Activated CD4-positive, alpha-beta T cell treated with anti-CD3 and anti-CD28 coated beads, Interleukin-2, amount 10 ng/mL, durations not matched to agents 24 days and 14 days (primary cell): ENCODE measurements at regions not wholly inside any gene's neighbourhood (a gene's known extent, or its start where the extent isn't known, plus 50 kb on each side); places are given as distances from the start of the nearest gene placed in this dataset.
"Not testable (repeated sequence)": the region's sequence is repeated elsewhere in the genome, so short reads cannot be mapped to it uniquely, and the experiment has no call there.

Experiments used
- DNase-seq: peaks from one replicate; pipeline ENCODE4 v3.0.0; 2022
- H3K27ac Mint-ChIP-seq: one replicate; pipeline ENCODE4 v1.8.0; 2022; ENCODE audit warnings: mild to moderate bottlenecking, mixed read lengths
- H3K27me3 Mint-ChIP-seq: one replicate; pipeline ENCODE4 v1.8.0; 2022; ENCODE audit warnings: mixed read lengths
- H3K36me3 Mint-ChIP-seq: one replicate; pipeline ENCODE4 v1.8.0; 2022; ENCODE audit warnings: low read depth, mild to moderate bottlenecking, mixed read lengths
- H3K4me1 Mint-ChIP-seq: one replicate; pipeline ENCODE4 v1.8.0; 2021; ENCODE audit warnings: mixed read lengths
- H3K4me3 Mint-ChIP-seq: one replicate; pipeline ENCODE4 v1.8.0; 2022; ENCODE audit warnings: mild to moderate bottlenecking, moderate library complexity, mixed read lengths
- H3K9me3 Mint-ChIP-seq: one replicate; pipeline ENCODE4 v1.8.0; 2021; ENCODE audit warnings: mixed read lengths
- intact Hi-C: fragments of 100-400 bp; cut with micrococcal nuclease; formaldehyde crosslinking; loops from one replicate; pipeline ENCODE4 v1.15.1; 2023

DNA sequence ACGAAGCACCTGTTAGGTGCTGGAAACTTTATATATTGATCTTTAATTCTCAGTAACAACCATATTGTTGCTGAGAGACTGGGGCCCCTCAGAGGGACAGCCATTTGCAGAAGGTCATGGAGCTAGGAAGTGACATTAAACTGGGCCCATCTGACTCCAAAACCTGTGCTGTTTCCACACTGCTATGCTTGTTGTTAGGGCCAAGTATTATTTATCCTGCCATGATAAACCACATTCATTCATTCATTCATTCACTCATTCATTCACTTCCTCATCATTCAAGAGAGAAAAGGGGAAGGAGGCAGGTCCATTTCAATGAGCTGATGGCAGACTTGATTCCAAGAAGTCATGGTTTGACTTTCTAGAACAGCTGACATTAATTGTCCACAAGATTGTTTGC is 237.4 kb downstream of the STIM2 start:
- H3K4me3 Mint-ChIP-seq, result no peak overlapping the region
- no peaks in the 10 kb centered on the region for H3K4me1 Mint-ChIP-seq
- no peaks in the 10 kb centered on the region for H3K36me3 Mint-ChIP-seq
- intact Hi-C loops, result no loop called here
- no peaks in the 10 kb centered on the region for H3K9me3 Mint-ChIP-seq
- no peaks in the 10 kb centered on the region for H3K27me3 Mint-ChIP-seq
- H3K27ac Mint-ChIP-seq, result no peak overlapping the region
- no peak for DNase-seq

- H3K36me3 Mint-ChIP-seq, result no peaks in the 10 kb centered on the region
- no peaks in the 10 kb centered on the region for H3K4me1 Mint-ChIP-seq
- no peak overlapping the region for H3K27ac Mint-ChIP-seq
- peaks cover 3% of the 10 kb centered on the region for H3K9me3 Mint-ChIP-seq
- no peak overlapping the region for H3K4me3 Mint-ChIP-seq
- no peak for DNase-seq
- no peaks in the 10 kb centered on the region for H3K27me3 Mint-ChIP-seq
- intact Hi-C loops, result no loop called here
Measured at GRCh38 chr4:27100713-27101112, 240.1 kb downstream of the STIM2 start.

DNA sequence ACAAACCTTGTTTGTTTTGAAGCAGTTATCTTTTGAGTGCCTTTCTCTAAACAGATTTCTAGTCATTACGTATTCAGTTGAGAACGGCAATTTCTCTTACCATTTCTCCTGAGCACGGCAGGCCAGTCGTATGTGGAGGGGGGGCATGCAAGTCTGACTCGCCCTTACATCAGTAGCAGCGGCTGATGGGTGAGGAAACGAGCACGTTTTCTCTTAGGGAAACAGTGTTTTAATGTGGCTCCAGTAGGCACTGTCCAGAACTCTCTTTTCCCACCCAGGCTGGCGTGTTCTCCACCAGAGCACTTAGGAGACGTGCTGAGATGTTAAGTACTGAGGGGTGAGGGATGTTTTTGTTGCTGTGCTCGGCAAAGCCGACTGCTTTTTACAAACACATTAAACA is 240.5 kb downstream of the STIM2 start:
- DNase-seq, result no peak
- H3K4me1 Mint-ChIP-seq, result no peaks in the 10 kb centered on the region
- no peak overlapping the region for H3K4me3 Mint-ChIP-seq
- H3K27me3 Mint-ChIP-seq, result no peaks in the 10 kb centered on the region
- peaks cover 3% of the 10 kb centered on the region for H3K9me3 Mint-ChIP-seq
- H3K36me3 Mint-ChIP-seq, result no peaks in the 10 kb centered on the region
- H3K27ac Mint-ChIP-seq, result no peak overlapping the region
- intact Hi-C loops, result no loop called here

DNA sequence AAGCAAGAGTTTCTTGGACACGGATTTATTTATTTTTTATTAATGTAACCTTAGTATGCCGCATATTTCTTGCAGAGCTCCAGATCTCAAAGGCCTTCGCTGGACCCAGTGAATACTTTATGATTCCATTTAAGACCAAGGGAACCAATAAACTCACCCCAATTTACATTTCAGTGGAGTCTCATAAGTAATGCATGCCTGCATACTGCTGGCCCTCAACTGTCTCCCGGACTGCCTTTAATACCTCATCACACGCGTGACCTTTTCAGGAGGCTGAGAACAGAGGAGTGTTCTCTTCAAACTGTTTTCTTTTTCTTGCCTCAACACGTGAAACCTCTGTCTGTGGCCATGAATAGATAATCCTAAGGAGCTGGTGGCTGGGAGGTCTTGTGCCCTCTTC is 240.9 kb downstream of the STIM2 start:
- H3K4me1 Mint-ChIP-seq, result no peaks in the 10 kb centered on the region

DNA sequence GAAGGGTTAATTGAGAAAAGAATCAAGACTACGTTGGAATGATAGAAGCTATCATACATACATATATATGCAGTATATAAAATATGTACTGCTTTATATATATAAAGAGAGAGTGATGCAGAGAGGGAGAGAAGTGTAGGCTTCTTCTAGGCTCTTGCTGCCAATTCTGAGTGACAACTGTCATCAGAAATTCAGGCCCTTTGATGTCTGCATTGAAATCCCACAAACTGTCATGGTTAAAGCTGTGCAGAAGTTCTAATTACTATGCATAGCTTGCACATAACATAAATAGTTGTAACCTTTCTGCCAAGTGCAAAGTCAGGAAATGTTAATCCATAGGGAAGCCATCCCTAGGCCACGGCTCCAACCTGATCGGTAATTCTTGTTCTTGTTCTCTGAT is 251.0 kb downstream of the STIM2 start:
- no peak for DNase-seq
- Mint-ChIP-seq H3K27me3 (no peaks in the 10 kb centered on the region), H3K36me3 (no peaks in the 10 kb centered on the region), H3K4me3 (no peak overlapping the region), H3K9me3 (no peaks in the 10 kb centered on the region), H3K27ac (no peak overlapping the region), H3K4me1 (no peaks in the 10 kb centered on the region)
- intact Hi-C loops, result no loop called here

More for the DNA sequence above, 240.9 kb downstream of the STIM2 start:
- Mint-ChIP-seq H3K36me3 (no peaks in the 10 kb centered on the region), H3K27ac (no peak overlapping the region), H3K4me3 (no peak overlapping the region), H3K9me3 (peaks cover 3% of the 10 kb centered on the region), H3K27me3 (no peaks in the 10 kb centered on the region)
- intact Hi-C loops, result no loop called here
- DNase-seq, result no peak

- H3K27ac Mint-ChIP-seq, result no peak overlapping the region
- H3K4me1 Mint-ChIP-seq, result no peaks in the 10 kb centered on the region
- no peak overlapping the region for H3K4me3 Mint-ChIP-seq
- H3K27me3 Mint-ChIP-seq, result no peaks in the 10 kb centered on the region
- H3K9me3 Mint-ChIP-seq, result no peaks in the 10 kb centered on the region
- no peak for DNase-seq
- intact Hi-C loops, result no loop called here
- no peaks in the 10 kb centered on the region for H3K36me3 Mint-ChIP-seq
Measured at GRCh38 chr4:27112587-27112986, 251.9 kb downstream of the STIM2 start.

DNA sequence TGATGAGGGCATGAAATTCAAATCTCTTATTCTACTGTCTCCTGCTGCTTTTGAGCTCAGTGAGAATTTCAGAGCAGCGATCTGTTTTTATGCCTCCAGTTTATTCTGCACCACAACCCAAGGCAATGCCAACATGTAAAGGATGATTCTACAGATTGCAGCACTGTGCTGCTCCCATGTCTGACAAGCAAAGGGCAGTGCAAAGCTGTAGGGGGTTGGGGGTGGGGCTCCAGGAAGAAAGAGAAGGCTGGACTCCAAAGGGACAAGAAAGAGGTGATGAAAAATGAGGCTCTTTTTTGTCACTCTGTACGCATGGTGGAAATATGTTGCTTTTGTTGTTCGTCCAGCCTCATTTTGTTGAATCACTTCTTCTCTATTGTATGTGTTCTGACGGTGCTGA is 254.6 kb downstream of the STIM2 start:
- DNase-seq, result no peak
- no peak overlapping the region for H3K4me3 Mint-ChIP-seq
- no peak overlapping the region for H3K27ac Mint-ChIP-seq
- H3K9me3 Mint-ChIP-seq, result no peaks in the 10 kb centered on the region
- no peaks in the 10 kb centered on the region for H3K4me1 Mint-ChIP-seq
- no peaks in the 10 kb centered on the region for H3K36me3 Mint-ChIP-seq
- H3K27me3 Mint-ChIP-seq, result no peaks in the 10 kb centered on the region
- intact Hi-C loops, result no loop called here

GRCh38 chr4:27117453-27117852 is 256.8 kb downstream of the STIM2 start:
- no peak overlapping the region for H3K4me3 Mint-ChIP-seq
- intact Hi-C loops, result no loop called here
- H3K36me3 Mint-ChIP-seq, result no peaks in the 10 kb centered on the region
- no peaks in the 10 kb centered on the region for H3K4me1 Mint-ChIP-seq
- H3K9me3 Mint-ChIP-seq, result no peaks in the 10 kb centered on the region
- no peak overlapping the region for H3K27ac Mint-ChIP-seq
- DNase-seq, result no peak
- no peaks in the 10 kb centered on the region for H3K27me3 Mint-ChIP-seq

DNA sequence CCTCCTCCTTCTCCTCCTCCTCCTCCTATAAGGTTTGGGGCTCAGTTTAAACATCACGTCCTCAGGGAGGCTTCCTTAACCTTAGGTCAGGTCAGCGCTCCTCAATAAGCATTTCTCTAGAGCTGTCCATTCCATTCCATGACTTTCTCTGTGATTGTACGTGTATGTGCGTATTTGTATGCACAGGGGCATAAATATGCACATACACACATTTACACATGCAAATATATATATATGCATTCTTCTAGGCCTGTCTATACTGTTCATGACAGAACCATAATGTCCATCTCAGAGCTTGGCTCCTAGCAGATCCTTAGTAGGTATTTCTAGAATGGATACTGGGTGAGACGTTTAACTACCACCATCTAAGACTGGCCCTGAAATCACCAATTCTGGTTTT is 258.6 kb downstream of the STIM2 start:
- DNase-seq, result no peak
- H3K36me3 Mint-ChIP-seq, result no peaks in the 10 kb centered on the region
- no peaks in the 10 kb centered on the region for H3K27me3 Mint-ChIP-seq
- H3K9me3 Mint-ChIP-seq, result no peaks in the 10 kb centered on the region
- H3K4me3 Mint-ChIP-seq, result no peak overlapping the region
- H3K4me1 Mint-ChIP-seq, result no peaks in the 10 kb centered on the region
- intact Hi-C loops, result no loop called here
- H3K27ac Mint-ChIP-seq, result no peak overlapping the region

GRCh38 chr4:27121830-27122229 is 261.2 kb downstream of the STIM2 start:
- H3K9me3 Mint-ChIP-seq, result no peaks in the 10 kb centered on the region
- H3K36me3 Mint-ChIP-seq, result no peaks in the 10 kb centered on the region
- no peak overlapping the region for H3K27ac Mint-ChIP-seq
- no peaks in the 10 kb centered on the region for H3K27me3 Mint-ChIP-seq
- intact Hi-C loops, result no loop called here
- no peak for DNase-seq
- H3K4me1 Mint-ChIP-seq, result no peaks in the 10 kb centered on the region
- H3K4me3 Mint-ChIP-seq, result no peak overlapping the region

DNA sequence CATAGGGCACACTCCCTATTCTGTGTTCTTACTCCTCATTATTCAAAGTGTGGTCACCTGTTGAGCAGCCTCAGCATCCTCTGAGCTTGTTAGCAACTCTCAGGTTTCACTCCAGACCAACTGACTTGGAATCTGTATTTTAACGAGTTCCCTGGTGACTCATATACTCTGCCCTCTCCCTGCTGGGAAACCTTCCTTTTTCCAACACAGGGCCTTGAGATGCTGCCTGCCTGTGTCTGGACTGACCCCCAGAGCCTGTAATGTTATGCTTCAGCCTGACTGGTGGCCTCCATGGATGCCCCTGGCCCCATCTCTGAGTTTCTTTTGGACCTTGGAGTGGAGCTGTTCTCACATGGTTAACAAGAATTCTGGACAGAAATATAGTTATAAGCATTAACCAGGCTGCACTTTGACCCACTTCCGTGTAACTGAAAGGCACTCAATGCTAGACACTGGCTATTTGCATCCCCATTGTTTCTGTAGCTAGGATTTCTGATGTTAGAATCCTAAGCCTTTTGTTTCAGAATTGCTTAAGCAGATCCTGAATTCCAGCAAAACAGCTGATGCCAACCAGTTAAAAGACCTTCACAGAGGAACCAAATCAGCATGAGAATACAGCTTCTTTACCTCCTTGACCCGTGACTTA is 262.6 kb downstream of the STIM2 start:
- H3K9me3 Mint-ChIP-seq, result no peaks in the 10 kb centered on the region
- no peak overlapping the region for H3K4me3 Mint-ChIP-seq
- no peaks in the 10 kb centered on the region for H3K4me1 Mint-ChIP-seq
- H3K27me3 Mint-ChIP-seq, result no peaks in the 10 kb centered on the region
- no peaks in the 10 kb centered on the region for H3K36me3 Mint-ChIP-seq
- intact Hi-C loops, result no loop called here
- H3K27ac Mint-ChIP-seq, result no peak overlapping the region
- DNase-seq, result no peak

DNA sequence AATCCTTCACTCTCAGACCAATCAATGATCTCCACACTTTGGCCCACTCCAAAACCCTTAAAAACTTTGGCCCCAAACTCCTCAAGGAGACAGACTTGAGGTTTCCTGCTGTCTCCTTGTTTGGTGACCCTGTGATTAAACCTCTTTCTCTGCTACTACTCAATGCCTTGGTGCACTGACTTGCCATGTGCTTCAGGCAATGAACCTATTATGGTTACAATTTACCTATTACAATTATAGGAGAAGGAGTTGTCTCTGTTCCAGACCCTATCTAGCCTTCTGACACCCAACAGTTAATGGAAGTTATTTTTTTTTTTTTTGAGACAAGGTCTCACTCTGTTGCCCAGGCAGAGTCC is 263.1 kb downstream of the STIM2 start:
- DNase-seq, result no peak
- no peaks in the 10 kb centered on the region for H3K27me3 Mint-ChIP-seq
- intact Hi-C loops, result no loop called here
- H3K27ac Mint-ChIP-seq, result no peak overlapping the region
- no peaks in the 10 kb centered on the region for H3K4me1 Mint-ChIP-seq
- H3K9me3 Mint-ChIP-seq, result no peaks in the 10 kb centered on the region
- H3K36me3 Mint-ChIP-seq, result no peaks in the 10 kb centered on the region
- H3K4me3 Mint-ChIP-seq, result no peak overlapping the region

GRCh38 chr4:27126895-27127294 is 266.3 kb downstream of the STIM2 start:
- H3K36me3 Mint-ChIP-seq, H3K9me3 Mint-ChIP-seq, DNase-seq, H3K27me3 Mint-ChIP-seq, H3K27ac Mint-ChIP-seq, intact Hi-C loops, H3K4me3 Mint-ChIP-seq, H3K4me1 Mint-ChIP-seq: not testable (repeated sequence)

GRCh38 chr4:27128443-27128842 is 267.8 kb downstream of the STIM2 start:
- no peaks in the 10 kb centered on the region for H3K9me3 Mint-ChIP-seq
- no peaks in the 10 kb centered on the region for H3K27me3 Mint-ChIP-seq
- no peak overlapping the region for H3K4me3 Mint-ChIP-seq
- H3K36me3 Mint-ChIP-seq, result no peaks in the 10 kb centered on the region
- intact Hi-C loops, result no loop called here
- H3K4me1 Mint-ChIP-seq, result no peaks in the 10 kb centered on the region
- no peak overlapping the region for H3K27ac Mint-ChIP-seq
- DNase-seq, result no peak

DNA sequence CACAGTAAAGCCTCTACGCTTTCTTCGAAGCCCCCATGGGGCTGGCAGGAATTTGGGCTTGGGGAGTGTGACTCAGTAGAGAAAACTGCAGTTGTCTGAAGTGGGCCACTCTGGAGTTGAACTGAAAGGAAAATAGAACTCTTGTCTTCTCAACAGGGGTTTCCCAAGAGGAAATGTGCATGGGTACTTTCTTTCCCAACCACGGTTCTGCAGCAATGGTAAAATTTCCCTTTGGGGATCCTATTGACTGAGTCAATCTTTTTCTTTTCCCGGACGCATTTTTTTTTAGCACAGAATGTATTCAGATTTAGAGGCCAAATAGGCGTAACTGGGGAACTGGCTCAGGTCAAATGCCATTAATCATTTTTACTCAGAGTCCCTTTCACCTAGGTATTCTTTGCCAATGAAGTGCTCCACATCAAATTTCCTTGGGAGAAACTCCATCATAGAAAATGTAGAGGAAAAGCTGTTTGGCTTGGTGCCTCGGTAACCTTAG is 269.3 kb downstream of the STIM2 start:
- H3K4me3 Mint-ChIP-seq, result no peak overlapping the region
- peaks cover 3% of the 10 kb centered on the region for H3K9me3 Mint-ChIP-seq
- intact Hi-C loops, result no loop called here
- H3K27me3 Mint-ChIP-seq, result no peaks in the 10 kb centered on the region
- H3K4me1 Mint-ChIP-seq, result no peaks in the 10 kb centered on the region
- no peak overlapping the region for H3K27ac Mint-ChIP-seq
- DNase-seq, result no peak
- no peaks in the 10 kb centered on the region for H3K36me3 Mint-ChIP-seq
